ENCODE measurements at regions not wholly inside any gene's neighbourhood (a gene's known extent, or its start where the extent isn't known, plus 50 kb on each side); places are given as distances from the start of the nearest gene placed in this dataset.

- Histone ChIP-seq H3K27me3 (ENCODE audit: control insufficient read depth, low read length) (no peaks in the 10 kb centered on the region), H3K79me2 (ENCODE audit: control insufficient read depth, low read length) (no peaks in the 10 kb centered on the region), H3K36me3 (ENCODE audit: control insufficient read depth, low read length) (no peaks in the 10 kb centered on the region), H3K9me3 (ENCODE audit: control insufficient read depth, insufficient read depth, low read length) (no peaks in the 10 kb centered on the region; the same call in 1 of the 2 replicates), H3K4me3 (ENCODE audit: low read length) (no peak overlapping the region), H3K4me2 (ENCODE audit: low read length) (no peak overlapping the region), H4K20me1 (ENCODE audit: control insufficient read depth, insufficient read depth, low read depth, low read length) (no peaks in the 10 kb centered on the region), H3F3A (ENCODE audit: control insufficient read depth, insufficient read depth) (no peaks in the 10 kb centered on the region), H3K27ac (ENCODE audit: low read depth, low read length) (no peak overlapping the region), H3K4me1 (ENCODE audit: control insufficient read depth, low read length) (no peaks in the 10 kb centered on the region), H3K9me2 (replicated peaks; ENCODE audit: control insufficient read depth, low read length) (no peaks in the 10 kb centered on the region)
- TF ChIP-seq CTCF (IDR thresholded peaks at IDR 0.05; ENCODE audit: low read depth, low read length, poor library complexity, severe bottlenecking) = no peak
- TF ChIP-seq EZH2phosphoT487 (IDR thresholded peaks at IDR 0.05; ENCODE audit: borderline replicate concordance, low read length) = no peak
Measured at GRCh38 chr9:86818636-86819035, 128.7 kb downstream of the GAS1 start.

- no peaks in the 10 kb centered on the region for H3K9me2 ChIP-seq (replicated peaks; ENCODE audit: control insufficient read depth, low read length)
- H4K20me1 ChIP-seq (ENCODE audit: control insufficient read depth, insufficient read depth, low read depth, low read length) = no peaks in the 10 kb centered on the region
- H3K27me3 ChIP-seq (ENCODE audit: control insufficient read depth, low read length) = no peaks in the 10 kb centered on the region
- no peaks in the 10 kb centered on the region for H3F3A ChIP-seq (ENCODE audit: control insufficient read depth, insufficient read depth)
- no peak overlapping the region for H3K4me2 ChIP-seq (ENCODE audit: low read length)
- H3K4me1 ChIP-seq (ENCODE audit: control insufficient read depth, low read length) = no peaks in the 10 kb centered on the region
- no peaks in the 10 kb centered on the region for H3K36me3 ChIP-seq (ENCODE audit: control insufficient read depth, low read length)
- TF ChIP-seq CTCF (IDR thresholded peaks at IDR 0.05; ENCODE audit: low read depth, low read length, poor library complexity, severe bottlenecking) (no peak), EZH2phosphoT487 (IDR thresholded peaks at IDR 0.05; ENCODE audit: borderline replicate concordance, low read length) (no peak)
- no peak overlapping the region for H3K4me3 ChIP-seq (ENCODE audit: low read length)
- no peaks in the 10 kb centered on the region; the same call in 1 of the 2 replicates for H3K9me3 ChIP-seq (ENCODE audit: control insufficient read depth, insufficient read depth, low read length)
- H3K79me2 ChIP-seq (ENCODE audit: control insufficient read depth, low read length) = no peaks in the 10 kb centered on the region
- H3K27ac ChIP-seq (ENCODE audit: low read depth, low read length) = no peak overlapping the region
Measured at GRCh38 chr9:86816868-86817267, 130.4 kb downstream of the GAS1 start.

- Histone ChIP-seq H3K4me1 (ENCODE audit: control insufficient read depth, low read length) (no peaks in the 10 kb centered on the region), H4K20me1 (ENCODE audit: control insufficient read depth, insufficient read depth, low read depth, low read length) (no peaks in the 10 kb centered on the region), H3K27ac (ENCODE audit: low read depth, low read length) (no peak overlapping the region), H3K4me3 (ENCODE audit: low read length) (no peak overlapping the region), H3K9me3 (ENCODE audit: control insufficient read depth, insufficient read depth, low read length) (no peaks in the 10 kb centered on the region; the same call in 1 of the 2 replicates), H3F3A (ENCODE audit: control insufficient read depth, insufficient read depth) (no peaks in the 10 kb centered on the region), H3K4me2 (ENCODE audit: low read length) (no peak overlapping the region), H3K79me2 (ENCODE audit: control insufficient read depth, low read length) (no peaks in the 10 kb centered on the region), H3K36me3 (ENCODE audit: control insufficient read depth, low read length) (no peaks in the 10 kb centered on the region), H3K9me2 (replicated peaks; ENCODE audit: control insufficient read depth, low read length) (no peaks in the 10 kb centered on the region), H3K27me3 (ENCODE audit: control insufficient read depth, low read length) (no peaks in the 10 kb centered on the region)
- TF ChIP-seq CTCF (IDR thresholded peaks at IDR 0.05; ENCODE audit: low read depth, low read length, poor library complexity, severe bottlenecking) (no peak), EZH2phosphoT487 (IDR thresholded peaks at IDR 0.05; ENCODE audit: borderline replicate concordance, low read length) (no peak)
Measured at GRCh38 chr9:86816366-86816765, 130.9 kb downstream of the GAS1 start.

GRCh38 chr9:86812616-86813015 is 134.7 kb downstream of the GAS1 start:
- Histone ChIP-seq H3K4me2 (ENCODE audit: low read length) (no peak overlapping the region), H3K79me2 (ENCODE audit: control insufficient read depth, low read length) (no peaks in the 10 kb centered on the region), H3K9me2 (replicated peaks; ENCODE audit: control insufficient read depth, low read length) (no peaks in the 10 kb centered on the region), H3K4me3 (ENCODE audit: low read length) (no peak overlapping the region), H3K27ac (ENCODE audit: low read depth, low read length) (no peak overlapping the region), H3K9me3 (ENCODE audit: control insufficient read depth, insufficient read depth, low read length) (no peaks in the 10 kb centered on the region), H3K36me3 (ENCODE audit: control insufficient read depth, low read length) (no peaks in the 10 kb centered on the region), H3F3A (ENCODE audit: control insufficient read depth, insufficient read depth) (no peaks in the 10 kb centered on the region), H4K20me1 (ENCODE audit: control insufficient read depth, insufficient read depth, low read depth, low read length) (no peaks in the 10 kb centered on the region), H3K4me1 (ENCODE audit: control insufficient read depth, low read length) (no peaks in the 10 kb centered on the region), H3K27me3 (ENCODE audit: control insufficient read depth, low read length) (no peaks in the 10 kb centered on the region)
- TF ChIP-seq EZH2phosphoT487 (IDR thresholded peaks at IDR 0.05; ENCODE audit: borderline replicate concordance, low read length) (no peak), CTCF (IDR thresholded peaks at IDR 0.05; ENCODE audit: low read depth, low read length, poor library complexity, severe bottlenecking) (no peak)

Measured in DOHH2 (cell line).